ENCODE measurements at regions not wholly inside any gene's neighbourhood (a gene's known extent, or its start where the extent isn't known, plus 50 kb on each side); places are given as distances from the start of the nearest gene placed in this dataset.

DNA sequence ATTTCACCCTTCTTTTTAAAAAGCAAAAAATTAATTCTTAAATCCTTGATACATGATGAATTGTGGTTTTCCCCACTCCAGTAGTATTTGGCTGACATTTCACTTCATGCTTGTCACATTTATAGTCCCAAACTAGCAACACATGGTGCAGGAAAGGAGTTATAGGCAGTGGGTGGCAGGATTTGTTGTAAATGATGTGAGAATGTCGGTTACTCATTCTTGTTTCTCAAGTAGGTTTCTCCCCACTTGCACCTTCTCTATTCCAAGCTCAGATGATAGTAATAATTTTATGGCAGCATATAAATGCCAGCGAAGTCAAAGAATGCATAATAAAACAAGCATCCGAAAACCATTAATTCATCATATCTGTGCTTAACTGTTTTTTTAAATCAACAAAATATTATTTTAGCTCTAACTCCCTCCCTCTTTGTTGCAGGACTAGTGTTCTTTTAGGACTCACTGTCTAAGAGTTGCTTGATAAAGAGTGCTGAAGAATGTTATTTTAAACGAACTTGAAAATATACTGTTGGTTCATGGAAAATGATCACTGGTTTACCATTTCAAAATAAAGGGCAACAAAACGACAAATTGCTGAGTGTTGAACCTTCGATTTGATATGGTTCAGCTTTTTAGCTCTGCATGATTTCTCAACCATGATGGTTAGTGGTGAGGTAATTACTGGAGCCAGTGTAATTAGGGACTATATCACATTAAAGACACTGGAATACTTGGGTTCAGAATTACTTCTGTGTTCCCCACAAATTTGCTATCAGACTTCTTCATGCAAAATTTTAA lies 88.1 kb upstream of the ADAMTSL1 start:
- TF ChIP-seq, protein P1, sequence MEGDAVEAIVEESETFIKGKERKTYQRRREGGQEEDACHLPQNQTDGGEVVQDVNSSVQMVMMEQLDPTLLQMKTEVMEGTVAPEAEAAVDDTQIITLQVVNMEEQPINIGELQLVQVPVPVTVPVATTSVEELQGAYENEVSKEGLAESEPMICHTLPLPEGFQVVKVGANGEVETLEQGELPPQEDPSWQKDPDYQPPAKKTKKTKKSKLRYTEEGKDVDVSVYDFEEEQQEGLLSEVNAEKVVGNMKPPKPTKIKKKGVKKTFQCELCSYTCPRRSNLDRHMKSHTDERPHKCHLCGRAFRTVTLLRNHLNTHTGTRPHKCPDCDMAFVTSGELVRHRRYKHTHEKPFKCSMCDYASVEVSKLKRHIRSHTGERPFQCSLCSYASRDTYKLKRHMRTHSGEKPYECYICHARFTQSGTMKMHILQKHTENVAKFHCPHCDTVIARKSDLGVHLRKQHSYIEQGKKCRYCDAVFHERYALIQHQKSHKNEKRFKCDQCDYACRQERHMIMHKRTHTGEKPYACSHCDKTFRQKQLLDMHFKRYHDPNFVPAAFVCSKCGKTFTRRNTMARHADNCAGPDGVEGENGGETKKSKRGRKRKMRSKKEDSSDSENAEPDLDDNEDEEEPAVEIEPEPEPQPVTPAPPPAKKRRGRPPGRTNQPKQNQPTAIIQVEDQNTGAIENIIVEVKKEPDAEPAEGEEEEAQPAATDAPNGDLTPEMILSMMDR (conservative IDR thresholded peaks at IDR 0.05) = no peak
- no peak for TF ChIP-seq ZFX (IDR thresholded peaks at IDR 0.05)

Data from C4-2B (cell line).